HEK293T (cell line): ENCODE measurements at regions not wholly inside any gene's neighbourhood (a gene's known extent, or its start where the extent isn't known, plus 50 kb on each side); places are given as distances from the start of the nearest gene placed in this dataset.

Experiments
- CTCF ChIA-PET: fragments of 350-600 bp; formaldehyde crosslinking; extraction: SDS; loops from one replicate; lab custom pipeline; 2021; ENCODE audit warnings: antibody characterized with exemption, inconsistent platforms; lab: Yijun Ruan, JAX
- POLR2A ChIA-PET: fragments of 350-600 bp; formaldehyde crosslinking; extraction: SDS; loops from one replicate; lab custom pipeline; 2020; ENCODE audit warnings: antibody characterized with exemption, inconsistent platforms; lab: Yijun Ruan, JAX
- DNase-seq: peaks from one replicate; pipeline ENCODE4 v3.0.0; 2012; ENCODE audit warnings: mixed read lengths; ENCODE audit errors: extremely low spot score
- ARNT ChIP-seq: fragments of 450-650 bp; IDR thresholded peaks from 2 replicates; pipeline ENCODE4 v1.6.1; 2017; ENCODE audit warnings: mild to moderate bottlenecking
- BHLHE40 ChIP-seq: fragments of 450-650 bp; IDR thresholded peaks from 2 replicates; pipeline ENCODE4 v1.6.1; 2016; ENCODE audit warnings: mild to moderate bottlenecking, moderate library complexity, borderline replicate concordance
- CTBP1 ChIP-seq: fragments of 450-650 bp; IDR thresholded peaks from 2 replicates; pipeline ENCODE4 v1.6.1; 2016; ENCODE audit warnings: borderline replicate concordance
- ELF4 ChIP-seq: fragments of 450-650 bp; IDR thresholded peaks from 2 replicates; pipeline ENCODE4 v1.6.1; 2017; ENCODE audit warnings: antibody characterized with exemption
- FOXA1 ChIP-seq: fragments of 450-650 bp; IDR thresholded peaks from 2 replicates; pipeline ENCODE4 v1.6.1; 2016; ENCODE audit warnings: mild to moderate bottlenecking
- FOXK2 ChIP-seq: fragments of 450-650 bp; IDR thresholded peaks from 2 replicates; pipeline ENCODE4 v1.6.1; 2016; ENCODE audit warnings: mild to moderate bottlenecking
- FOXM1 ChIP-seq: fragments of 450-650 bp; IDR thresholded peaks from 2 replicates; pipeline ENCODE4 v1.6.1; 2017; ENCODE audit warnings: mild to moderate bottlenecking, borderline replicate concordance
- HDGF ChIP-seq: fragments of 450-650 bp; IDR thresholded peaks from 2 replicates; pipeline ENCODE4 v1.6.1; 2017; ENCODE audit warnings: antibody characterized with exemption, borderline replicate concordance
- L3MBTL2 ChIP-seq: fragments of 450-650 bp; conservative IDR thresholded peaks from 2 replicates; pipeline ENCODE4 v1.6.1; 2016; ENCODE audit warnings: mild to moderate bottlenecking
- LEF1 ChIP-seq: fragments of 450-650 bp; IDR thresholded peaks from 2 replicates; pipeline ENCODE4 v1.6.1; 2017; ENCODE audit warnings: mild to moderate bottlenecking, borderline replicate concordance
- NFRKB ChIP-seq: fragments of 450-650 bp; IDR thresholded peaks from 2 replicates; pipeline ENCODE4 v1.6.1; 2016; ENCODE audit warnings: mild to moderate bottlenecking, moderate library complexity
- SP1 ChIP-seq: fragments of 450-650 bp; IDR thresholded peaks from 2 replicates; pipeline ENCODE4 v1.6.1; 2017
- SUZ12 ChIP-seq: fragments of 450-650 bp; IDR thresholded peaks from 2 replicates; pipeline ENCODE4 v1.6.1; 2016; ENCODE audit warnings: mild to moderate bottlenecking
- TARDBP ChIP-seq: fragments of 450-650 bp; IDR thresholded peaks from 2 replicates; pipeline ENCODE4 v1.6.1; 2016
- ZNF384 ChIP-seq: fragments of 450-650 bp; IDR thresholded peaks from 2 replicates; pipeline ENCODE4 v1.6.1; 2016
- TF ChIP-seq, protein P1 (sequence below): fragments of 450-650 bp; IDR thresholded peaks from 2 replicates; pipeline ENCODE4 v1.6.1; 2016

DNA sequence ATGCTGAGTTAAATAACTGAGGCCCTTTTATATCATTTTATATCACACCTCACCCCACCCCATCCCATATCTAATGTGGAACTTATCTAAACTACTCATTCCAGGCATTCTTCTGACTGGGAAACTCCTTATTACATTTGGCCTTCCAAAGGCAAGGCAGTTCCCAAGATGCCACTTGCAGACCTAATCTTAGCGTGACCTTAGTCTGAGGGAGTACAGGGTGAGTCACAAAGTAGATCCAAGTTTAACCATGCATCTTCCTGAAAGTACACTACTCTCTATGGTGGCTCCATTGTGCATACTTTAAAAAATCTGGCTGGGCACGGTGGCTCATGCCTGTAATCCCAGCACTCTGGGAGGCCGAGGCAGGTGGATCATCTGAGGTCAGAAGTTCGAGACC is 353.6 kb upstream of the C1orf87 start:
- TF ChIP-seq ELF4 (no peak), ARNT (no peak), FOXA1 (no peak), TARDBP (no peak), L3MBTL2 (no peak), SP1 (no peak), LEF1 (no peak), HDGF (no peak), FOXM1 (no peak), CTBP1 (no peak), SUZ12 (no peak), NFRKB (no peak), ZNF384 (no peak), BHLHE40 (no peak), FOXK2 (no peak)
- TF ChIP-seq, protein P1, sequence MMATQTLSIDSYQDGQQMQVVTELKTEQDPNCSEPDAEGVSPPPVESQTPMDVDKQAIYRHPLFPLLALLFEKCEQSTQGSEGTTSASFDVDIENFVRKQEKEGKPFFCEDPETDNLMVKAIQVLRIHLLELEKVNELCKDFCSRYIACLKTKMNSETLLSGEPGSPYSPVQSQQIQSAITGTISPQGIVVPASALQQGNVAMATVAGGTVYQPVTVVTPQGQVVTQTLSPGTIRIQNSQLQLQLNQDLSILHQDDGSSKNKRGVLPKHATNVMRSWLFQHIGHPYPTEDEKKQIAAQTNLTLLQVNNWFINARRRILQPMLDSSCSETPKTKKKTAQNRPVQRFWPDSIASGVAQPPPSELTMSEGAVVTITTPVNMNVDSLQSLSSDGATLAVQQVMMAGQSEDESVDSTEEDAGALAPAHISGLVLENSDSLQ: no peak
- CTCF ChIA-PET: no interaction called here
- DNase-seq: no peak
- POLR2A ChIA-PET: no interaction called here

DNA sequence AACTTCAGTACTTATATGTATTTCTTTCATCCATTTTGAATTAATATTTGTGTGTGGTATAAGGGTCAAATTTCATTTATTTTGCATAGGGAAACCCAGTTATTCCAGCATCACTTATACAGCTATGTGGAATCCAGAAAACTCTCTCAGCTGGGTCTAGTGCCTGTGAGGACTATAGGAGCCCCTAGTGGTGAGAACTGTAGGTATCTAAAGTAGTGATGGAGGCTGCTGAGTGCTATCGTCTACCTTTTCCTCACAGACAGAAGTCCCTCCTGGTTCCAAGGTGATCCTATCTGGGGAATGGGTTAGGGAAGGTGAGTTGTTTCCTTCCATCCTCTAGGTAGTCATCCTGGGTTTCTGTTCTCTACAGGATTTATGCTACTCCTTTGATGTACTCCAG is 352.0 kb upstream of the C1orf87 start:
- peak; percentile 63 for DNase-seq
- POLR2A ChIA-PET: no interaction called here
- TF ChIP-seq TARDBP (no peak), ZNF384 (no peak), SUZ12 (no peak), NFRKB (no peak), CTBP1 (no peak), SP1 (no peak), FOXK2 (no peak), HDGF (no peak)
- CTCF ChIA-PET: interaction anchor here (0.8 kb wide), 1 partner anchor 16 kb away, joined by 3 read pairs; no protein-coding TSS in a partner anchor

DNA sequence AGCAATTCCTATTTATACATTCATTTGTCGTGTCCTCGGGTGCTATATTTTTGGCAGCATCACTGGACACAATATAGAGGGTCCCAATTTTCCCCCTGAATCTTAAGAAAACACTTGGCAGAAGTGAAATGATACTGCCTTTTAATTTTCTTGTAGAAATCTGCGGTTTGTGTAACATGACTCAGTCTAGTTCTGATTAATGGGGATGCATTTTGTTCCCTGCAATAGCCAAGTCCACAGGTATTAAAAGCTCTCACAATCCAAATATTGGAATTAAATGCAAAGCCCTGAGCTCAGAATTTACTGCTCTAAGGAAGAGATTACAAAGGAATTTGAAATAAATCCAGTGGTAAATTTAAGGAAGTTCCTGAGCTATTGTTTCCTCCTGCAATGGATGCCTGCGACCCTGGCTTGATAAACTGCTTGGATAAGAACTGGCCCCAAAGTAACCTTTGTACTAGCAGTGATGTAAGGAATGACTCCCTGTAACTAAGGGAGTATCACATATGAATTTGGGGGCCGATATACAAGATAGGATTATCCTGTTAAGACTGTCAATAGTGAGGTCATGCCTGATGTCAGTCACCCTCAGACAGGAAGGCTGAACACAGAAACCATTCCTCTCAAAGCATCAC is 349.7 kb upstream of the C1orf87 start:
- TF ChIP-seq NFRKB: no peak
- TF ChIP-seq FOXM1: no peak
- TF ChIP-seq BHLHE40: no peak
- TF ChIP-seq ZNF384: no peak
- TF ChIP-seq CTBP1: no peak
- TF ChIP-seq, protein P1: no peak
- TF ChIP-seq SP1: no peak
- no peak for TF ChIP-seq L3MBTL2
- TF ChIP-seq HDGF: no peak
- TF ChIP-seq SUZ12: no peak
- no peak for TF ChIP-seq ARNT
- no peak for TF ChIP-seq FOXA1
- TF ChIP-seq LEF1: no peak
- TF ChIP-seq TARDBP: no peak
- TF ChIP-seq ELF4: no peak
- no peak for TF ChIP-seq FOXK2
- DNase-seq: no peak
- CTCF ChIA-PET: no interaction called here
- POLR2A ChIA-PET: no interaction called here

DNA sequence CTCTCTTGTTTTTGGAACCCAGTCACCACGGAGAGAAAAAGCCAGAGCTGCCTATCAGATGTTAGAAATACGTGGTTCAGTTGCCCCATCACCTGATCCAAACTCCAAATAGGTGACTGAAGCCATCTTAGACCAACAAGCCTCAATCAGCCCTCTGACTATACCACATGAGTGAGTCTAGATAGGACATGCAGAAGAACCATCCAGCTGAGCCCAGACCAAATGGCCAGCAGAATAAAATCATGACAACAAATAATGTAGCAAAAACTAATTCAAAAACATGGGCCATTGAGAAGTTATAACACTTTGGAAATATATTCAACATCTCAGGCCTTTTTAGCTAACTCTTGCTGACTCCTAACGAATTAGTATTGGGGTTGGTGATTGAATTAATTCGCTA is 348.4 kb upstream of the C1orf87 start:
- ChIA-PET POLR2A (no interaction called here), CTCF (no interaction called here)
- TF ChIP-seq SUZ12: no peak
- TF ChIP-seq FOXK2: no peak
- no peak for TF ChIP-seq NFRKB
- no peak for TF ChIP-seq ELF4
- TF ChIP-seq ARNT: no peak
- no peak for TF ChIP-seq ZNF384
- no peak for TF ChIP-seq BHLHE40
- no peak for TF ChIP-seq FOXA1
- TF ChIP-seq HDGF: no peak
- TF ChIP-seq, protein P1: no peak
- TF ChIP-seq FOXM1: no peak
- TF ChIP-seq CTBP1: no peak
- TF ChIP-seq LEF1: no peak
- no peak for TF ChIP-seq TARDBP
- TF ChIP-seq L3MBTL2: no peak
- TF ChIP-seq SP1: no peak
- DNase-seq: no peak

DNA sequence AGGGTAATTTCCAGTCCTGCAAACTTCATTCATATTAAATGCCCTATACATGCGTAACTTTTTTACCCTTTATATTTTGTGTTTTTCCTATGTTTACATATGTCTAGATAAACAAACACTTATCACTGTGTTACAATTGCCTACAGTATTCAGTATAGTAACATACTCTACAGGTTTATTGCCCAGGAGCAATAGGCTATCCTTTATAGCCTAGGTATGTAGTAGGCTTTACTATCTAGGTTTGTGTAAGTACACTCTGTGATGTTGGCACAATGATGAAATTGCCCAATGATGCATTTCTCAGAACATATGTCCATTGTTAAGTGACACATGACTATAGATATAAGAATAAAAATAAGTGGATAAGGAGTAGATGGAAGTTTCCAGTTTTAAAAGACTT is 345.5 kb upstream of the C1orf87 start:
- no peak for TF ChIP-seq NFRKB
- no peak for TF ChIP-seq SP1
- TF ChIP-seq ARNT: no peak
- TF ChIP-seq BHLHE40: no peak
- no peak for TF ChIP-seq ELF4
- TF ChIP-seq HDGF: no peak
- TF ChIP-seq L3MBTL2: no peak
- TF ChIP-seq SUZ12: no peak
- TF ChIP-seq ZNF384: no peak
- no peak for TF ChIP-seq CTBP1
- TF ChIP-seq, protein P1: no peak
- no peak for TF ChIP-seq FOXM1
- TF ChIP-seq FOXA1: no peak
- no peak for TF ChIP-seq TARDBP
- TF ChIP-seq LEF1: no peak
- no peak for TF ChIP-seq FOXK2
- ChIA-PET POLR2A (no interaction called here), CTCF (no interaction called here)
- no peak for DNase-seq
